ENCODE measurements at regions not wholly inside any gene's neighbourhood (a gene's known extent, or its start where the extent isn't known, plus 50 kb on each side); places are given as distances from the start of the nearest gene placed in this dataset.
"Not testable (repeated sequence)": the region's sequence is repeated elsewhere in the genome, so short reads cannot be mapped to it uniquely, and the experiment has no call there.

- DNase-seq (ENCODE audit: extremely low read depth in 1 of 11, low read depth in 9 of 11, low spot score in 4 of 11): no peak
Measured at GRCh38 chr2:209194717-209195116, 229.1 kb upstream of the MAP2 start.

- DNase-seq (ENCODE audit: extremely low read depth in 1 of 11, low read depth in 9 of 11, low spot score in 4 of 11): peak in 6 of 11 donors; percentile 2 to 10 (median 5)
Measured at GRCh38 chr2:209208211-209208610, 215.6 kb upstream of the MAP2 start.

DNA sequence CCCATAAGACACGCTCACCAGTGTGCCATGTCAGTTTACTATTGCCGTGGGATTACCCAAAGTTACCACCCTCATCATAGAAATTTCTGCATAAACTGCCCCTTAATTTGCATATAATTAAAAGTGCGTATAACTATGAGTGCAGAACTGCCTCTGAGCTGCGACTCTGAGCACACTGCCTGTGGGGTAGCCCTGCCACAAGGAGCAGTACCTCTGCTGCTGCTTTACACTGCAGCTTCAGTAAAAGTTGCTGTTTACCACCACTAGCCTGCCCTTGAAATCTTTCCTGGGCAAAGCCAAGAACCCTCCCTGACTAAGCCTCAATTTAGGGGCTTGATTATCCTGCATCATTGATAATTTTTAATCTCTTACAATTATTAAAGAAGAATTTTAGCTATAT is 213.9 kb upstream of the MAP2 start:
- no peak for DNase-seq (ENCODE audit: extremely low read depth in 1 of 11, low read depth in 9 of 11, low spot score in 4 of 11)

- DNase-seq (ENCODE audit: extremely low read depth in 1 of 11, low read depth in 9 of 11, low spot score in 4 of 11): no peak
Measured at GRCh38 chr2:209230560-209230959, 193.3 kb upstream of the MAP2 start.

DNA sequence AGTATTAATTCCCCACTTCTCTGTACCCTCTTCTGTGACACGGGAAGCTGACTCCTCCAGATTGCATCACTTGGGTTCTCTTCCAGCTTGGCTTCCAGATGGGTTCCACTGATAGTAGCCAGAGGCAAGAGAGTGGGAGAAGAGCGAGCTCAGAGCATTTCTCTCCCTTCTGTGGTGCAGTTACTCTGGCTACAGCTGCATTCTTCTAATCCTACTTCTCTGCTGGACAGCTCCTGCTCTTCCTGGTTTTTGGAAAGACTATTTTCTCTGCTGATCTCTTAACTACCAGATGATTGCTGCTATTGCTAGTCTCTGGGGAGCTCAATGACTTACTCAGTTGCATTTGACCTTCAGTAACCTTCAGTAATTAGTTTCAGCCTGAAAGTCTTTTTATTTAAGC is 187.5 kb upstream of the MAP2 start:
- DNase-seq (ENCODE audit: extremely low read depth in 1 of 11, low read depth in 9 of 11, low spot score in 4 of 11): no peak

- no peak for DNase-seq (ENCODE audit: extremely low read depth in 1 of 11, low read depth in 9 of 11, low spot score in 4 of 11)
Measured at GRCh38 chr2:209238765-209239584, 184.9 kb upstream of the MAP2 start.

- DNase-seq (ENCODE audit: extremely low read depth in 1 of 11, low read depth in 9 of 11, low spot score in 4 of 11): no peak
Measured at GRCh38 chr2:209239585-209239938, 184.3 kb upstream of the MAP2 start.

DNA sequence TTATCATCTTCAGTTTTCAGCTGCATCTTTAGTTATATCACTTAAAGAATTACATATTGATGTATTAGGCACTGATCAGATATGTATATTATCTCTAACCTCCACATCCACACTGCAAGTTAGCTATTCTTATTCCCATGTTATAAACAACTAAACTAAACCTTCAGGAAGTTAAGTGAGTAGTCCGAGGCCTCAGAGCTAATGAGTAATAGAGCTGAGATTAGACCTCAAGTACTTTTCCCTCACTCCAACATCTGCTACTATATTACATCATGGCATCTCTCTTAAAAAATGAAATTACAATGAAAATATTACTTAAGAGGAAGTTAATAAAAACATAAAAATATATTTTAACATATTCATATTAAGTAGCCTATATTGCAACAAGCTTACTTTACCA is 183.6 kb upstream of the MAP2 start:
- no peak for DNase-seq (ENCODE audit: extremely low read depth in 1 of 11, low read depth in 9 of 11, low spot score in 4 of 11)

GRCh38 chr2:209253544-209253943 is 170.3 kb upstream of the MAP2 start:
- DNase-seq (ENCODE audit: extremely low read depth in 1 of 11, low read depth in 9 of 11, low spot score in 4 of 11): no peak

DNA sequence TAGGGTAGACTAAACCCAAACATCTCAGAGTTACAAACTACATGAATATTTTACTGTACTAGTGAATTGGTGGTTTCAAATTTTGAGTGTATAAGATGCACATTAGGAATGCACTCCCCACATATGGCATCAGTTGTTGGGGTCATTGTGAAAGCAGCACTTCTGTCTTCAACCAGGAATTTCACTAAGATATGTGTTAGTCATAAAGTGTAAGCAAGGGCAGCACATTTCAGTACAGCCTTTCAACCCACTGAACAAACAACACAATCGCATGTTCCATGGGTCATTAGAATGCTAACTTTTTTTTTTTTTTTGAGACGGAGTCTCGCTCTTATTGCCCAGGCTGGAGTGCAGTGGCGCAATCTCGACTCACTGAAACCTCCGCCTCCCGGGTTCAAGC is 164.1 kb upstream of the MAP2 start:
- no peak for DNase-seq (ENCODE audit: extremely low read depth in 1 of 11, low read depth in 9 of 11, low spot score in 4 of 11)

DNA sequence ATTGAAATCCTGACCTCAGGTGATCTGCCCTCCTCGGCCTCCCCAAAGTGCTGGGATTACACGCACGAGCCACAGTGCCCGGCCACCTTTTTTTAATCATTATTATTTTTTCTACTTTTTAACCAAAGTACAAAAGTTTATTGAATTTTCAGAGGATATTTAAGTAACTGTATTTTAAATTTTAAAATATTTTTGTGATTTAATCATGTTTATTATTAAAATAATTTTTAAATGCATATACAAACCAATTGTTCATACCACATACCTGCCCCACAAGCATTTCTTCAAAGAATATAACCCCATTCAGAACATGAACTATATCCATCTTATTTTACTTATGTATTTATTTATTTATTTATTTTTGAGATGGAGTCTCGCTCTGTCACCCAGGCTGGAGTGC is 163.6 kb upstream of the MAP2 start:
- DNase-seq (ENCODE audit: extremely low read depth in 1 of 11, low read depth in 9 of 11, low spot score in 4 of 11): no peak

DNA sequence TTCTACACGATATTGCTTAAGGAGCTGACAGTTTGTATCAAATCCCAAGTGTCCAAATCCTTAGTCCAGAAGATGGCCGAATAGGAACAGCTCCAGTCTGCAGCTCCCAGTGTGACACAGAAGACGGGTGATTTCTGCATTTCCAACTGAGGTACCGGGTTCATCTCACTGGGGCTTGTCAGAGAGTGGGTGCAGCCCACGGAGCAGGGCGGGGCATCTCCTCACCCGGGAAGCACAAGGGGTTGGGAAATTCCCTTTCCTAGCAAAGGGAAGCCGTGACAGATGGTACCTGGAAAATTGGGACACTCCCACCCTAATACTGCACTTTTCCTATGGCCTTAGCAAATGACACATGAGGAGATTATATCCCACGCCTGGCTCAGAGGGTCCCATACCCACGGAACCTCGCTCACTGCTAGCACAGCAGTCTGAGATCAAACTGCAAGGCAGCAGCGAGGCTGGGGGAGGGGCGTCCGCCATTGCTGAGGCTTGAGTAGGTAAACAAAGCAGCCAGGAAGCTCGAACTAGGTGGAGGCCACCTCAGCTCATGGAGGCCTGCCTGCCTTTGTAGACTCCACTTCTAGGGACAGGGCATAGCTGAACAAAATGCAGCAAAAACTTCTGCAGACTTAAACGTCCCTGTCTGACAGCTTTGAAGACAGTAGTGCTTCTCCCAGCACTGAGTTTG is 162.3 kb upstream of the MAP2 start:
- DNase-seq (ENCODE audit: extremely low read depth in 1 of 11, low read depth in 9 of 11, low spot score in 4 of 11): not testable (repeated sequence)

DNA sequence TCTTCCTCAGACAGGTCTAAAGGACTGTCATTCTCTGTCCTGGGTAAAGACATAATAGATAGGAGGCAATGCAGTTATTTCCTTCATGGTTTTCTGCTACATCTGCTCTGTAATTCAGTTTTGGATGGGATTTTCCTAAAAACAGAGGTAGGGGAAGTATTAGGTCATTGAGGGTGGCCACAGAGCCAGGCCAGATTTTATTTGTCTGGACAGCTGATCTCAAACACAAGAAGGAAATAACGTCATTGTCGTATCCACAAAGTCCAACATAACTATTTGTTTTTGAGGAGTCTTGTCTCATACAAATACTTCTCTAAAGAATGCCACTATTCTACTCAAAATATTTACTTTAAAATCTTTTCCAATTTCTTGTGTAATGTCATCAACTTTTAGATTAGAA is 154.8 kb upstream of the MAP2 start:
- no peak for DNase-seq (ENCODE audit: extremely low read depth in 1 of 11, low read depth in 9 of 11, low spot score in 4 of 11)

DNA sequence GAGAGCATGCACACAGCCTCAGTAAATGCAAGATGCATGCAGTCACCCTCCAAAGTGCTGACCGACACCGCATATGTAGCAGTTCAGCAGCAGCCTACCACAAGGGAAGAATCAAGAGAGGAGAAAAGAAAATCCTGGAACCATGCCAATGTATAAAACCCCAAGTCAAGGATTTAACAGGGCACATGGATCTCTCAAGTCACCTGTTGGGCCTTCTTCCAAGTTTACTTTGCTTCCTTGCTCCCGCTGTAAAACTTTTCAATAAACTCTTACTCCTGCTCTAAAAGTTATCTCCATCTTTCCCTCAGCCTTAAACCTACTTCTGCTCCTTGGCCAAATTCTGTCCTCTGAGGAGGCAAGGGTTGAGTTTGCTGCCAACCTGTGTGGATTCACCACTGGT is 147.8 kb upstream of the MAP2 start:
- no peak for DNase-seq (ENCODE audit: extremely low read depth in 1 of 11, low read depth in 9 of 11, low spot score in 4 of 11)

- no peak for DNase-seq (ENCODE audit: extremely low read depth in 1 of 11, low read depth in 9 of 11, low spot score in 4 of 11)
Measured at GRCh38 chr2:209277444-209277843, 146.4 kb upstream of the MAP2 start.

DNA sequence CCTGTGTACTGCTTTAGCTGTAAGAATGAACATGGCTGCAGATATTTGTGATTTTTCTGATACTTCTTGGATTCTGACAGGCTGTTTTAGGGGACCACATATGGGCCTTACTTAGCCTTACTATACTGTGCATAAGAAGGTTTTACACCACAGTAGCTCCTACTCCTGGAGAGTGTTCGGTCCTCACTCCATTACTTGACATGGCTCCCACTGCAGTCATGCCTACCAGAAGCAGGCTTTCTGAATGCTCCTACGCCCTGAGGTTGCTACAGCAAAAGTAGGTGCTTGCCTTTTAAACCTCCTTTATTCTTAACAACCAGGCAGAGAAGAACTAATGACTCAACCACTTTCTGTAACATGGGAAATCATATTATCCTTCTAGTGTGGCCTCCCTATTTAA is 125.2 kb upstream of the MAP2 start:
- DNase-seq (ENCODE audit: extremely low read depth in 1 of 11, low read depth in 9 of 11, low spot score in 4 of 11): no peak

DNA sequence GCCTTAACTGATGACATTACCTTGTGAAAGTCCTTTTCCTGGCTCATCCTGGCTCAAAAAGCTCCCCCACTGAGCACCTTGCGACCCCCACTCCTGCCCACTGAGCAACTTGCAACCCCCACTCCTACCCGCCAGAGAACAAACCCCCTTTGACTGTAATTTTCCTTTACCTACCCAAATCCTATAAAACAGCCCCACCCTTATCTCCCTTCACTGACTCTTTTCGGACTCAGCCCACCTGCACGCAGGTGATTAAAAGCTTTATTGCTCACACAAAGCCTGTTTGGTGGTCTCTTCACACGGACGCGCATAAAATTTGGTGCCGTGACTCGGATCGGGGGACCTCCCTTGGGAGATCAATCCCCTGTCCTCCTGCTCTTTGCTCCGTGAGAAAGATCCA is 124.4 kb upstream of the MAP2 start:
- not testable (repeated sequence) for DNase-seq (ENCODE audit: extremely low read depth in 1 of 11, low read depth in 9 of 11, low spot score in 4 of 11)

- DNase-seq (ENCODE audit: extremely low read depth in 1 of 11, low read depth in 9 of 11, low spot score in 4 of 11): not testable (repeated sequence)
Measured at GRCh38 chr2:209300766-209301165, 123.1 kb upstream of the MAP2 start.

GRCh38 chr2:209305026-209305425 is 118.8 kb upstream of the MAP2 start:
- no peak for DNase-seq (ENCODE audit: extremely low read depth in 1 of 11, low read depth in 9 of 11, low spot score in 4 of 11)

GRCh38 chr2:209305746-209306196 is 118.1 kb upstream of the MAP2 start:
- no peak for DNase-seq (ENCODE audit: extremely low read depth in 1 of 11, low read depth in 9 of 11, low spot score in 4 of 11)

Data from renal cortex interstitium (tissue), 11 donors.